ENCODE measurements at regions not wholly inside any gene's neighbourhood (a gene's known extent, or its start where the extent isn't known, plus 50 kb on each side); places are given as distances from the start of the nearest gene placed in this dataset.
"Not testable (repeated sequence)": the region's sequence is repeated elsewhere in the genome, so short reads cannot be mapped to it uniquely, and the experiment has no call there.

DNA sequence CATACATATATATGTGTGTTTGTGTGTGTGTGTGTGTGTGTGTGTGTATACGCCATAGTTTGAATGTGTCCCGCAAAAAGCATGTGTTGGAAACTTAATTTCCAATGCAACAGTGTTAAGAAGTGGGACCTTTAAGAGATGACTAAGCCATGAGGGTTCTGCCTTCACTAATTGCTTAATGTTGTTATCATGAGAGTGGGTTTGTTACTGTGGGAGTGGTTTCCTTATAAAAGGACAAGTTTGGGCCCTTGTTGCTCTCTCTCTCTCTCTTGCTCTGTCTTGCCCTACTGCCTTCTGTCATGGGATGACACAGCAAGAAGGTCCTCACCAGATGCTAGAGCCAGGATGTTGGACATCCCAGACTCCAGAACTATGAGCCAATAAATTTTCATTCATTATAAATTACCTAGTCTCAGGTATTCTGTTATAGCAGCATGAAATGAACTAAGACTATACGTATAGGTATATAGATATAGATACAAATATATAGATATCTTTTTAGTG, 103.8 kb upstream of the ZC3H11B start:
- Histone ChIP-seq H3K27ac (ENCODE audit: low read length) (no peak overlapping the region), H3K27me3 (ENCODE audit: control insufficient read depth, insufficient read depth) (no peaks in the 10 kb centered on the region), H3K9me3 (ENCODE audit: control insufficient read depth, low read length) (no peaks in the 10 kb centered on the region), H3K4me1 (ENCODE audit: control insufficient read depth, insufficient read depth, low read length) (no peaks in the 10 kb centered on the region), H3K4me3 (ENCODE audit: low read length) (no peak overlapping the region)
- ATAC-seq (no peak), DNase-seq (no peak)
- WGBS: 96% methylated on average over 3 of the region's 3 CpGs
- intact Hi-C loops (cut with DNase I): no loop called here

DNA sequence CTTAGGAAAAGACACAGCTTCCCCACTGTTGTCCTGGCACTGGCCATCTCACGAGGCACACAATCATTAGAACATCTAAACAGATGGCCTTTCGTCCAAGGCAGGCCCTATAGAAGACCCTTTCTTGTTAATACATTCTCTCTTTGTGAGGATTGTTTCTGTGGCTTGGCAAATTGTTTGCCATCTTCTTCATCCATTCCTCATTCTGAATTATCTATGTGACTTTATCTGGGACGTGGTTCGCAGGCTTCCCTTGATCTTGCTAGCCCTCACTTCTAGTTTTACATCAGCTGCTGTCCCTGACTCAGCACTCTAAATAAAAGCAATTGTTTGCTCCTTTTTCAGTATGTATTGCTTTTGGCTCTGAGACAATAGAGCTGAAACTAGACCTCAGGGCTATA, 101.1 kb upstream of the ZC3H11B start:
- ATAC-seq (no peak), DNase-seq (no peak)
- Histone ChIP-seq H3K27ac (ENCODE audit: low read length) (no peak overlapping the region), H3K27me3 (ENCODE audit: control insufficient read depth, insufficient read depth) (no peaks in the 10 kb centered on the region), H3K4me3 (ENCODE audit: low read length) (no peak overlapping the region), H3K9me3 (ENCODE audit: control insufficient read depth, low read length) (no peaks in the 10 kb centered on the region), H3K4me1 (ENCODE audit: control insufficient read depth, insufficient read depth, low read length) (no peaks in the 10 kb centered on the region)
- WGBS: 72% methylated on average over 4 of the region's 4 CpGs
- intact Hi-C loops (cut with DNase I): no loop called here

DNA sequence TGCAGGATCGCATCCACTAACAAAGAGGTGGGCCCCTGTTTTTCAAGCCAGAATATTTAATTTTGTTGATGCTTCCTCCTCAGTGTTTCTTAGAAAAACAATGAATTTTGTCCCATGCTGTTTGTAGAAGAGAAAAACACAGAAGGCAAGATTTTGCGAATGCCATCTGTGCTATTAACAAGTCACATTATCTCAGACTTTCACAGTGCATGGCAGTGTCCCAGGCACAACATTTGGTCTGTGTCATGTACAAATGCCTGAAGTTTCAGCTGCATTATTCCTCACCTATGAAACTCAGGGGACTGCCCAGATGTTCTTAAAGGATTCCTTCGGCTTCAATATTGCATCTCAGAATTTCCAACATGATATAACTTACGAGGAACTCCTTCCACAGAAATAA, 99.6 kb upstream of the ZC3H11B start:
- no peak for ATAC-seq

DNA sequence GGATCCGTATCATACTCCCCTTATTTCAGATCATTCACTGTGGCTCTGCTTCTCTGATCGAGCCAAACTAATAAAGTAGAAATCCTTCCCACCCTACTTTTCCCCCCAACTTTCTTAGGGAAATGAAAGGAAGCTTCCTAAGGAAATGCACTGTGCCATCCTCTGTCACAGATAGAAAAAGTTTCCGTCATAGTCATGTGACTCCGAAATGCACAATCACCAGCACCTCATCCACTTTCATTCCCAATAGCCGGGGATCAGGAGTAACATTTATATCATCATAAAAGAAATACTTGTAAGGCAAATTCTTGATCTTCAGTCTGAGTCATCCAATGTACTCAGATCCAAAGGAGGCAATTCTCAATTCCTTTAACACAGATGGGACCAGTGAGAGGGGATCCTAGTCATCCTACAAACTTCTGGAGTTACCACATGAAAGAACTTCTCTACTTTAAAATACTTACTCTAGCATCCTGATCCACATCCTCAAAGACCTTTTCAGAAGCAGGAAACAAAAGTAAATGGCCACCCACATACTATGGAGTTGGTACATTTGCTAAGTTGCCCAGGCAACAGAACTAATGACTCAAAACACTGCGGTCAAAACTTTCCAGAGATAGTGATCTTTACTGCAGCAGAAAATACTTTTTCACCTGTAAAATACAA, 97.8 kb upstream of the ZC3H11B start:
- H3K4me1 ChIP-seq (ENCODE audit: control insufficient read depth, insufficient read depth, low read length): no peaks in the 10 kb centered on the region
- H3K4me3 ChIP-seq (ENCODE audit: low read length): no peak overlapping the region
- no peak overlapping the region for H3K27ac ChIP-seq (ENCODE audit: low read length)
- intact Hi-C loops (cut with DNase I): no loop called here
- 95% methylated on average over 6 of the region's 6 CpGs for WGBS
- no peak for DNase-seq
- ATAC-seq: no peak
- H3K27me3 ChIP-seq (ENCODE audit: control insufficient read depth, insufficient read depth): no peaks in the 10 kb centered on the region
- H3K9me3 ChIP-seq (ENCODE audit: control insufficient read depth, low read length): no peaks in the 10 kb centered on the region

More for the DNA sequence above, 99.6 kb upstream of the ZC3H11B start:
- WGBS: 70% methylated on average over 4 of the region's 4 CpGs
- Histone ChIP-seq H3K4me3 (ENCODE audit: low read length) (no peak overlapping the region), H3K27me3 (ENCODE audit: control insufficient read depth, insufficient read depth) (no peaks in the 10 kb centered on the region), H3K9me3 (ENCODE audit: control insufficient read depth, low read length) (no peaks in the 10 kb centered on the region), H3K27ac (ENCODE audit: low read length) (no peak overlapping the region), H3K4me1 (ENCODE audit: control insufficient read depth, insufficient read depth, low read length) (no peaks in the 10 kb centered on the region)
- no peak for DNase-seq
- intact Hi-C loops (cut with DNase I): no loop called here

DNA sequence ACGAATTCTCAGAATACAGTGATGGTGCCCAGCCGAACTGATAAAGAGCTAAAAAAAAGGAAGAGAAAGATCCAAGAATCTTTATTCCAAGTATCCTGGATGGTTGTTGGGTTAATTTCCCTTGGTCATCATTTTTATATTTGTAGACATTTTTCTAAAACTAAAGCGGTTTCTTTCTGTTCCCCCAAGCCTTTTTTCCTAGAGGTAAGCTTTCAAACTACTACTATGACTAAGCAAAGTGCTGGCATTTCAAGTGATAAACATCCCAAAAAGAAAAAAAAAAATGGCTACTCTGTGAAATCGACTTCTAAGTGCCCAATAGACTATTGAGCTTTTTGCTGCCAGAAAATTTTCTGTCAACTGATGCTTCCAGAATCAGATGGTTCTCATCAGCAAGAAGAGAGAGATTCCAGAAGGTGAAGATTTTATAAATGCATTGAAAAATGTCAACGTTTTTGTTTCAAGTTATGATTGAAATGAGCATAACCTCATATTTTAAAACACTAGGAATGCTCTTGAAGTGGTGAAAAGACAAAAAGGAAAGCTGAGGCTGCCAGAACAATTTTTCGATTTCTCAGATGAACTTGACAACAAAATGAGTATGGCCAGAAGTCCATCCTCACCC, 96.1 kb upstream of the ZC3H11B start:
- Histone ChIP-seq H3K27me3 (ENCODE audit: control insufficient read depth, insufficient read depth) (no peaks in the 10 kb centered on the region), H3K27ac (ENCODE audit: low read length) (no peak overlapping the region), H3K9me3 (ENCODE audit: control insufficient read depth, low read length) (no peaks in the 10 kb centered on the region), H3K4me3 (ENCODE audit: low read length) (no peak overlapping the region), H3K4me1 (ENCODE audit: control insufficient read depth, insufficient read depth, low read length) (no peaks in the 10 kb centered on the region)
- DNase-seq (no peak), ATAC-seq (no peak)
- intact Hi-C loops (cut with DNase I): no loop called here
- 67% methylated on average over 6 of the region's 6 CpGs for WGBS

DNA sequence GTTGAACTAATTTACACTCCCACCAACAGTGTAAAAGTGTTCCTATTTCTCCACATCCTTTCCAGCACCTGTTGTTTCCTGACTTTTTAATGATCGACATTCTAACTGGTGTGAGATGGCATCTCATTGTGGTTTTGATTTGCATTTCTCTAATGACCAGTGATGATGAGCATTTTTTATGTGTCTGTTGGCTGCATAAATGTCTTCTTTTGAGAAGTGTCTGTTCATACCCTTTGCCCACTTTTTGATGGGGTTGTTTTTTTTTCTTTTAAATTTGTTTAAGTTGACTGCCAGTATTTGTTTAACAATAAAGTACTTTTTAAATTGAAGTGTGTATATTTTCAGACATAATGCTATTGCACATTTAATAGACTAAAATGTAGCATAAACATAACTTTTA, 95.0 kb upstream of the ZC3H11B start:
- H3K9me3 ChIP-seq (ENCODE audit: control insufficient read depth, low read length); H3K27ac ChIP-seq (ENCODE audit: low read length); H3K4me1 ChIP-seq (ENCODE audit: control insufficient read depth, insufficient read depth, low read length); DNase-seq; H3K4me3 ChIP-seq (ENCODE audit: low read length); H3K27me3 ChIP-seq (ENCODE audit: control insufficient read depth, insufficient read depth); ATAC-seq; intact Hi-C loops (cut with DNase I): not testable (repeated sequence)
- WGBS: 94% methylated on average over 1 of the region's 1 CpG

DNA sequence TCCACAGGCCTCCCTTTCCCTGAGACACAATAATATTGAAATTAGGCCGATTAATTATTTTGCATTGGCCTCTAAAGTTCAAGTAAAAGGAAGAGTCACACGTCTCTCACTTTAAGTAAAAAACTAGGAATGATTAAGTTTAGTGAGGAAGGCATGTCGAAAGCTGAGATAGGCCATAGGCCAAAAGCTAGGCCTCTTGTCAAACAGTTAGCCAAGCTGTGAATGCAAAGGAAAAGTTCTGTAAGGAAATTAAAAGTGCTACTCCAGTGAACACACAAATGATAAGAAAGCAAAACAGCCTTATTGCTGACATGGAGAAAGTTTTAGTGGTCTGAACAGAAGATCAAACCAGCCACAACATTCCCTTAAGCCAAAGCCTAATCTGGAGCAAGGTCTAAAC, 91.4 kb upstream of the ZC3H11B start:
- H3K4me3 ChIP-seq (ENCODE audit: low read length); DNase-seq; H3K27me3 ChIP-seq (ENCODE audit: control insufficient read depth, insufficient read depth); H3K27ac ChIP-seq (ENCODE audit: low read length); H3K9me3 ChIP-seq (ENCODE audit: control insufficient read depth, low read length); intact Hi-C loops (cut with DNase I); ATAC-seq; H3K4me1 ChIP-seq (ENCODE audit: control insufficient read depth, insufficient read depth, low read length): not testable (repeated sequence)
- WGBS: 45% methylated on average over 3 of the region's 3 CpGs

DNA sequence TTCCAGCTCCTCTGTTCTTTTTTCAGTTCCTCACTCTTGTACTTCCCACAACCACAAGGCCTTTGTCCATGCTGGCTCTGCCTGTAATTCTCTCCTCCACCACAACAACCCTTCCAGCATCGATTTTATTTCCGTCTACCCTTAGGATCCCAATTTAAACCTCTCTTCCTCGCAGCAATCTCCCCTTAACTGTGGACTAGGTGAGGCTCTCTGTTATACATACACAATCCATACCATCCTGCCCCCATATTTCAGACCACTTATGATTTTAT, 90.4 kb upstream of the ZC3H11B start:
- DNase-seq: no peak

DNA sequence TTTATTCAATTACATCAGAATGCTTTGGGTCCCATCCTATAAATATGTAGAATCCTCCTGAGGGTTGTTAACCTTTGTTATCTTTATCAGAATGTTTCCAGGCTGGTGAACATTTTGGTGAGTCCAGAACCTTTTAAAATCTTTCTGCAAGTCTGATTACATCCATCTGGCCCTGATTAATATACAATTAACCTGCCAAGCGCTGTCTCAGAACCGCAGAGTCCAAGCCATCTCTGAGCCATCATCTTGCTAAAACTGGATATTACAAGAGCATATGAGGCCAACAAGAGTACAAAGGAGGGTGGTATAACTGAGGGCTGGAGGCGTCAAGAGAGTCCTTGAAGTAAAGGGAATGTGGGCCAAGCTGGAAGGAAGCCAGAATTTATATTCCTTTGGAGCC, 88.6 kb upstream of the ZC3H11B start:
- Histone ChIP-seq H3K4me3 (ENCODE audit: low read length) (no peak overlapping the region), H3K9me3 (ENCODE audit: control insufficient read depth, low read length) (no peaks in the 10 kb centered on the region), H3K4me1 (ENCODE audit: control insufficient read depth, insufficient read depth, low read length) (no peaks in the 10 kb centered on the region), H3K27ac (ENCODE audit: low read length) (no peak overlapping the region), H3K27me3 (ENCODE audit: control insufficient read depth, insufficient read depth) (no peaks in the 10 kb centered on the region)
- 63% methylated on average over 3 of the region's 3 CpGs for WGBS
- ATAC-seq: no peak
- intact Hi-C loops (cut with DNase I): no loop called here
- peak in 1 of 3 donors; percentile 16 for DNase-seq

More for the DNA sequence above, 90.4 kb upstream of the ZC3H11B start:
- Histone ChIP-seq H3K4me3 (ENCODE audit: low read length) (no peak overlapping the region), H3K9me3 (ENCODE audit: control insufficient read depth, low read length) (no peaks in the 10 kb centered on the region), H3K27me3 (ENCODE audit: control insufficient read depth, insufficient read depth) (no peaks in the 10 kb centered on the region), H3K4me1 (ENCODE audit: control insufficient read depth, insufficient read depth, low read length) (no peaks in the 10 kb centered on the region), H3K27ac (ENCODE audit: low read length) (no peak overlapping the region)
- WGBS: 96% methylated on average over 3 of the region's 3 CpGs
- intact Hi-C loops (cut with DNase I): no loop called here
- ATAC-seq: no peak

DNA sequence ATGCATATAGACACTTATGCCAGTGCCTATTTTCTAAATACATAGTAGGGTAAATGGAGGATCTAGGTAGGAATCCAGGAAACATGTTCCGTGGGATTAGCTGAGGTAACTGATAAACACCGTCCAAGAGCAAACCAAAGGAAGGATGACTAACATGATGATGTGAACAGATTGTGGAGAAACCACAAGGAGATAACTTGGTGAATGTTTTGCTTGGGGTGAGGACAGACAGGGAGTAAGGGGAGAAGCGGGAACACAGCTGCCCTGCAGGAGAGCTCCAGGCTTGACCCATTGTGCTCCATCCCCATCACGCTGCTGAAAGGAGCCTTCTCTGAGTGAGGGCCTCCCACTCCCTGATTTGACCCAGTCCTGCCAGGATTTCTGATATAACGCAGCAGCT, 87.0 kb upstream of the ZC3H11B start:
- no peak overlapping the region for H3K4me3 ChIP-seq (ENCODE audit: low read length)
- H3K9me3 ChIP-seq (ENCODE audit: control insufficient read depth, low read length): no peaks in the 10 kb centered on the region
- H3K27ac ChIP-seq (ENCODE audit: low read length): no peak overlapping the region
- no peaks in the 10 kb centered on the region for H3K27me3 ChIP-seq (ENCODE audit: control insufficient read depth, insufficient read depth)
- intact Hi-C loops (cut with DNase I): no loop called here
- DNase-seq: peak in 1 of 3 donors; percentile 8
- no peaks in the 10 kb centered on the region for H3K4me1 ChIP-seq (ENCODE audit: control insufficient read depth, insufficient read depth, low read length)
- peak; percentile 41 to 44 for ATAC-seq
- 71% methylated on average over 5 of the region's 5 CpGs for WGBS

DNA sequence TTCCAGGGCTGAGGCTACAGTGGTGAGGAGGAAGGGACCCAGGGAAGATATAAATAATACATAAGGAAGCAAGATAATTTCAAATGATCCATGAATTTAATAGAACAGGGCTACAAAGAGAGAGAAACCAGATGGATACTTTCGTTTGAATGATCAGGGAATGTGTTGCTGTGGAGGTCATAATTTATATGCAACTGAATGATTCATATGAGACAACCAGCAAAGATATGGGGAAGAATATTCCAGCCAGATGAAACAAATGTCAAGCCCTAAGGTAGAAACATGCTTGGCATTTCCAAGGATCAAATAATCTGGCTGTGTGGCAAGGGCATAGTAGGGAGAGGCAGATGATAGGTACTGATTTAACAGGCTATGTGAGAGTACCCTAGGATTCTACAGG, 84.8 kb upstream of the ZC3H11B start:
- no peaks in the 10 kb centered on the region for H3K4me1 ChIP-seq (ENCODE audit: control insufficient read depth, insufficient read depth, low read length)

DNA sequence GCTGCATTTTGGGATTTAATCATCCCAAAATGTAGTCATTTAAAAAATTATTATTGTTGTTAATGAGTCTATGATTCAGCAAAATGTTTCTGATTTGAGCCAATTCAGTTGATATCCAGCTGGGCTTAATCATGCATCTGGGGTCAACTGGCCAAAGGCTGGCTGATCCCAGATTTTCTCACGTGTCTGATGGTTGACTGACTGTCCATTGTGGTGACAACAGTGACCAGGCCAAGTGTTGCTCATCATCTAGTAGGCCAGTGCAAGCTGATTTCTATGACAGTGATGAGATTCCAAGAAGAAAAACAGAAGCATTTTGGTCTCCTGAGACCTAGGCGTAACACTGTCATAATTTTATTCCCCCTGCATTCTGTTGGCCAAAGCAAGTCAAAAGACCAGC, 80.1 kb upstream of the ZC3H11B start:
- intact Hi-C loops (cut with DNase I): no loop called here
- no peaks in the 10 kb centered on the region for H3K4me1 ChIP-seq (ENCODE audit: control insufficient read depth, insufficient read depth, low read length)
- WGBS: 57% methylated on average over 2 of the region's 2 CpGs
- H3K27me3 ChIP-seq (ENCODE audit: control insufficient read depth, insufficient read depth): no peaks in the 10 kb centered on the region
- H3K9me3 ChIP-seq (ENCODE audit: control insufficient read depth, low read length): no peaks in the 10 kb centered on the region
- DNase-seq: no peak
- H3K27ac ChIP-seq (ENCODE audit: low read length): no peak overlapping the region
- H3K4me3 ChIP-seq (ENCODE audit: low read length): no peak overlapping the region
- no peak for ATAC-seq

More for the DNA sequence above, 84.8 kb upstream of the ZC3H11B start:
- DNase-seq (no peak), ATAC-seq (no peak)
- no peak overlapping the region for H3K4me3 ChIP-seq (ENCODE audit: low read length)
- no peak overlapping the region for H3K27ac ChIP-seq (ENCODE audit: low read length)
- intact Hi-C loops (cut with DNase I): no loop called here
- H3K9me3 ChIP-seq (ENCODE audit: control insufficient read depth, low read length): no peaks in the 10 kb centered on the region
- WGBS: 91% methylated on average over 1 of the region's 1 CpG
- H3K27me3 ChIP-seq (ENCODE audit: control insufficient read depth, insufficient read depth): no peaks in the 10 kb centered on the region
